CD4-positive, alpha-beta T cell treated with Interleukin-1 beta for 1 hour (primary cell): ENCODE measurements at regions not wholly inside any gene's neighbourhood (a gene's known extent, or its start where the extent isn't known, plus 50 kb on each side); places are given as distances from the start of the nearest gene placed in this dataset.

Experiments
- DNase-seq, 2 donors: peaks; one replicate each; pipeline ENCODE4 v3.0.0-alpha.2; 2020 to 2022

GRCh38 chr3:116767726-116768125 is 58.1 kb downstream of the TUSC7 start:
- DNase-seq, result no peak

GRCh38 chr3:116770815-116771450 is 61.4 kb downstream of the TUSC7 start:
- peak; percentile 21 to 36 for DNase-seq

GRCh38 chr3:116776880-116777785 is 67.6 kb downstream of the TUSC7 start:
- DNase-seq, result no peak

GRCh38 chr3:116785226-116785625 is 75.6 kb downstream of the TUSC7 start:
- no peak for DNase-seq

GRCh38 chr3:116802651-116803050 is 93.1 kb downstream of the TUSC7 start:
- DNase-seq, result no peak

GRCh38 chr3:116806351-116806750 is 96.8 kb downstream of the TUSC7 start:
- DNase-seq, result no peak

GRCh38 chr3:116808725-116809124 is 99.1 kb downstream of the TUSC7 start:
- DNase-seq, result no peak

- DNase-seq, result no peak
Observed at GRCh38 chr3:116809208-116809607, 99.6 kb downstream of the TUSC7 start.

GRCh38 chr3:116811754-116812153 is 102.2 kb downstream of the TUSC7 start:
- DNase-seq, result no peak

- DNase-seq, result no peak
Observed at GRCh38 chr3:116812949-116813348, 103.4 kb downstream of the TUSC7 start.

- DNase-seq, result no peak
Observed at GRCh38 chr3:116815321-116815720, 105.7 kb downstream of the TUSC7 start.

- DNase-seq, result no peak
Observed at GRCh38 chr3:116815831-116816588, 106.4 kb downstream of the TUSC7 start.

GRCh38 chr3:116821371-116821770 is 111.8 kb downstream of the TUSC7 start:
- DNase-seq, result no peak

GRCh38 chr3:116824208-116824607 is 114.6 kb downstream of the TUSC7 start:
- no peak for DNase-seq

GRCh38 chr3:116833202-116833601 is 123.6 kb downstream of the TUSC7 start:
- DNase-seq, result no peak

- DNase-seq, result no peak
Observed at GRCh38 chr3:116834816-116835215, 125.2 kb downstream of the TUSC7 start.

- DNase-seq, result no peak
Observed at GRCh38 chr3:116835658-116836057, 126.1 kb downstream of the TUSC7 start.

GRCh38 chr3:116836286-116836685 is 126.7 kb downstream of the TUSC7 start:
- no peak for DNase-seq

- DNase-seq, result no peak
Observed at GRCh38 chr3:116837483-116837882, 127.9 kb downstream of the TUSC7 start.

- no peak for DNase-seq
Observed at GRCh38 chr3:116841003-116841735, 131.6 kb downstream of the TUSC7 start.

GRCh38 chr3:116842254-116842957 is 132.8 kb downstream of the TUSC7 start:
- DNase-seq, result no peak

GRCh38 chr3:116848248-116848829 is 138.8 kb downstream of the TUSC7 start:
- no peak for DNase-seq
